K562 (cell line): ENCODE measurements at regions not wholly inside any gene's neighbourhood (a gene's known extent, or its start where the extent isn't known, plus 50 kb on each side); places are given as distances from the start of the nearest gene placed in this dataset.

Experiments
- CXXC5 ChIP-seq: fragments of 250-450 bp; sonication (Bioruptor Pico); IDR thresholded peaks from 2 replicates; pipeline ENCODE4 v1.8.0; 2022; ENCODE audit warnings: inconsistent platforms, mild to moderate bottlenecking, moderate library complexity
- FOXM1 ChIP-seq, 2 experiments: fragments of 450-650 bp in 1 of 2; sonication (generic) in 1 of 2; formaldehyde crosslinking in 1 of 2; IDR thresholded peaks; 2 replicates each; pipeline versions ENCODE4 v1.6.1 to v1.9.0; 2017 to 2022; ENCODE audit warnings: low read depth in 2 of 2, mild to moderate bottlenecking in 2 of 2, missing genetic modification reagents in 1 of 2, moderate library complexity in 1 of 2
- HEY1 ChIP-seq: fragments of 250-450 bp; sonication (Bioruptor Pico); IDR thresholded peaks from 2 replicates; pipeline ENCODE4 v1.5.0; 2020; ENCODE audit warnings: mild to moderate bottlenecking, moderate library complexity, borderline replicate concordance
- ILF3 ChIP-seq: fragments of 450-650 bp; IDR thresholded peaks from 2 replicates; pipeline ENCODE4 v1.6.1; 2018; ENCODE audit warnings: antibody characterized with exemption, mild to moderate bottlenecking, moderate library complexity, borderline replicate concordance
- KDM5B ChIP-seq: fragments of 200-600 bp; sonication (generic); IDR thresholded peaks from 2 replicates; pipeline ENCODE4 v1.6.1; 2012; ENCODE audit warnings: low read depth, mild to moderate bottlenecking, moderate library complexity, low read length, control low read depth, inconsistent platforms; ENCODE audit not compliant: insufficient replicate concordance
- NONO ChIP-seq, 2 experiments: fragments of 200-400 bp in 1 of 2; fragments of 450-650 bp in 1 of 2; formaldehyde crosslinking in 1 of 2; IDR thresholded peaks; 2 replicates each; pipeline ENCODE4 v1.6.1; 2017; ENCODE audit warnings: low read depth in 2 of 2, mild to moderate bottlenecking in 2 of 2, moderate library complexity in 2 of 2, low read length in 1 of 2
- NR2C1 ChIP-seq, 2 experiments: fragments of 450-650 bp; IDR thresholded peaks; 2 replicates each; pipeline ENCODE4 v1.6.1; 2017; ENCODE audit warnings: mild to moderate bottlenecking in 2 of 2, antibody characterized with exemption in 1 of 2, inconsistent platforms in 1 of 2, missing compliant biosample characterization in 1 of 2, missing genetic modification characterization in 1 of 2
- PHF8 ChIP-seq: fragments of 200-600 bp; sonication (generic); IDR thresholded peaks from 2 replicates; pipeline ENCODE4 v1.6.1; 2012; ENCODE audit warnings: mixed run types, mild to moderate bottlenecking, inconsistent platforms, low read length, moderate library complexity, borderline replicate concordance
- POLR2AphosphoS5 ChIP-seq: IDR thresholded peaks from 2 replicates; pipeline ENCODE4 v1.6.1; 2011; ENCODE audit warnings: mild to moderate bottlenecking, low read depth, low read length, moderate library complexity; ENCODE audit not compliant: control insufficient read depth, insufficient read depth
- RBBP5 ChIP-seq: fragments of 200-600 bp; sonication (generic); IDR thresholded peaks from 2 replicates; pipeline ENCODE4 v1.6.1; 2012; ENCODE audit warnings: borderline replicate concordance, mild to moderate bottlenecking, low read length, control low read depth, inconsistent platforms; ENCODE audit not compliant: insufficient read depth, poor library complexity, severe bottlenecking
- RBM22 ChIP-seq: fragments of 200-400 bp; formaldehyde crosslinking; IDR thresholded peaks from 2 replicates; pipeline ENCODE4 v1.6.1; 2018; ENCODE audit warnings: low read length, low read depth; ENCODE audit not compliant: poor library complexity, severe bottlenecking
- SMAD2 ChIP-seq: fragments of 150-350 bp; IDR thresholded peaks from 2 replicates; pipeline ENCODE4 v1.6.1; 2014; ENCODE audit warnings: low read depth, mild to moderate bottlenecking, low read length
- TRIM24 ChIP-seq, 2 experiments: fragments of 450-650 bp; IDR thresholded peaks; 2 replicates each; pipeline ENCODE4 v1.6.1; 2016
- TF ChIP-seq, protein P1 (sequence below): fragments of 250-450 bp; sonication (Bioruptor Pico); IDR thresholded peaks from 2 replicates; pipeline ENCODE4 v1.8.0; 2021; ENCODE audit warnings: mild to moderate bottlenecking, moderate library complexity
- TF ChIP-seq, protein P2 (sequence below): sonication (generic); formaldehyde crosslinking; IDR thresholded peaks from 2 replicates; pipeline ENCODE4 v1.8.1; 2023; ENCODE audit warnings: mild to moderate bottlenecking, missing genetic modification reagents

DNA sequence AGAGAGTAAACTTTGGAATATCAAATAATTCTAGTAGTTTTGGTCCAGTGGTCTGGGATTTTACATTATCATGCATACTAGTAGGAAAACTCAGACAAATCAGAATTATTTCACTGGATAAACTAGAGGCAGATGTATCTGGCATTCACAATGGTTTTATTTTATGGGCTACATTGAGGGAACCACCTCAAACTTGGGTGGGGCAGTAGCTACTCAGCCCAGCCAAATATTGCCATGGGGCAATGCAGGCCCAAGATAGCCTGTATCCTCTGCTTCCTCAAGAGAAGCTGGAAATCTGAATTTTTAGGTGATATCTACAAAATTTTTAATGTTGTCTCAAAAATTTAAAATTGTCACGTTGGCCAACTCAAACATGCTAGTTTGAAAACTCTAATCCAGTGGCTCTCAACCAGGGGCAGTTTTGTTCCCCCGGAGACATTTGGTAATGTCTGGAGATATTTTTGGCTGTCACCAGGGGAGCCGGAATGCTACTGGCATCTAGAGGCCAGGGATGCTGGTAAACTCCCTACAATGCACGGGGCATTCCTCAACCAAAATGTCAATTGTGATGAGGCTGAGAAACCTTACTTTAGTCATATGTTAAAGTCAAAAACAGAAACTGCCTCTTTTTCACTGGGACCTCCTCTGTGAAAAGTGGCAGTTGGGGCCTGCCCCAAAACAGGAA, 172.8 kb upstream of the SPRED2 start (continued):
- TF ChIP-seq, protein P1, sequence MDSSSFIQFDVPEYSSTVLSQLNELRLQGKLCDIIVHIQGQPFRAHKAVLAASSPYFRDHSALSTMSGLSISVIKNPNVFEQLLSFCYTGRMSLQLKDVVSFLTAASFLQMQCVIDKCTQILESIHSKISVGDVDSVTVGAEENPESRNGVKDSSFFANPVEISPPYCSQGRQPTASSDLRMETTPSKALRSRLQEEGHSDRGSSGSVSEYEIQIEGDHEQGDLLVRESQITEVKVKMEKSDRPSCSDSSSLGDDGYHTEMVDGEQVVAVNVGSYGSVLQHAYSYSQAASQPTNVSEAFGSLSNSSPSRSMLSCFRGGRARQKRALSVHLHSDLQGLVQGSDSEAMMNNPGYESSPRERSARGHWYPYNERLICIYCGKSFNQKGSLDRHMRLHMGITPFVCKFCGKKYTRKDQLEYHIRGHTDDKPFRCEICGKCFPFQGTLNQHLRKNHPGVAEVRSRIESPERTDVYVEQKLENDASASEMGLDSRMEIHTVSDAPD (CRISPR knock-in tag) = no peak
- TF ChIP-seq ILF3 (no peak), TRIM24 (IDR thresholded peaks at IDR 0.05) (no peak), CXXC5 (no peak), POLR2AphosphoS5 (no peak), FOXM1 (IDR thresholded peaks at IDR 0.05; ENCODE audit: low read depth) (no peak), FOXM1 (CRISPR knock-in tag; IDR thresholded peaks at IDR 0.05; ENCODE audit: low read depth) (no peak), PHF8 (no peak), RBM22 (no peak), HEY1 (CRISPR knock-in tag) (no peak), RBBP5 (no peak), SMAD2 (no peak), NONO (IDR thresholded peaks at IDR 0.05; ENCODE audit: low read depth in 2 of 2, low read length in 1 of 2) (no peak), KDM5B (no peak), NR2C1 (IDR thresholded peaks at IDR 0.05) (no peak), NR2C1 (tag; IDR thresholded peaks at IDR 0.05) (no peak)
- TF ChIP-seq, protein P2, sequence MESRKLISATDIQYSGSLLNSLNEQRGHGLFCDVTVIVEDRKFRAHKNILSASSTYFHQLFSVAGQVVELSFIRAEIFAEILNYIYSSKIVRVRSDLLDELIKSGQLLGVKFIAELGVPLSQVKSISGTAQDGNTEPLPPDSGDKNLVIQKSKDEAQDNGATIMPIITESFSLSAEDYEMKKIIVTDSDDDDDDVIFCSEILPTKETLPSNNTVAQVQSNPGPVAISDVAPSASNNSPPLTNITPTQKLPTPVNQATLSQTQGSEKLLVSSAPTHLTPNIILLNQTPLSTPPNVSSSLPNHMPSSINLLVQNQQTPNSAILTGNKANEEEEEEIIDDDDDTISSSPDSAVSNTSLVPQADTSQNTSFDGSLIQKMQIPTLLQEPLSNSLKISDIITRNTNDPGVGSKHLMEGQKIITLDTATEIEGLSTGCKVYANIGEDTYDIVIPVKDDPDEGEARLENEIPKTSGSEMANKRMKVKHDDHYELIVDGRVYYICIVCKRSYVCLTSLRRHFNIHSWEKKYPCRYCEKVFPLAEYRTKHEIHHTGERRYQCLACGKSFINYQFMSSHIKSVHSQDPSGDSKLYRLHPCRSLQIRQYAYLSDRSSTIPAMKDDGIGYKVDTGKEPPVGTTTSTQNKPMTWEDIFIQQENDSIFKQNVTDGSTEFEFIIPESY (CRISPR knock-in tag) = no peak
- TF ChIP-seq, all 486 proteins: peak for 0
